IMR-90 (cell line): ENCODE measurements at regions not wholly inside any gene's neighbourhood (a gene's known extent, or its start where the extent isn't known, plus 50 kb on each side); places are given as distances from the start of the nearest gene placed in this dataset.

Experiments
- ATAC-seq: fragments of 200-7000 bp; cut with Tn5 transposase; 2 replicates; pipeline ENCODE4 v1.9.1; 2020; ENCODE audit warnings: low read depth, mild to moderate bottlenecking, moderate library complexity
- BruUV-seq: library from RNA; stranded (reverse); fragments of 400-500 nt; replicated peaks from 2 replicates; lab custom pipeline; 2021; lab: Mats Ljungman, UMichigan
- CTCF ChIA-PET: fragments of 300-600 bp; formaldehyde crosslinking; extraction: SDS; loops from one replicate; lab custom pipeline; 2021; ENCODE audit warnings: antibody characterized with exemption; lab: Yijun Ruan, JAX
- POLR2A ChIA-PET: fragments of 300-600 bp; sonication (Branson Sonifier 250); formaldehyde crosslinking; loops from one replicate; lab custom pipeline; 2022; ENCODE audit warnings: antibody characterized with exemption; ENCODE audit not compliant: unreplicated experiment; lab: Charles Lee
- DNase-seq: peaks from one replicate; pipeline ENCODE4 v3.0.0; 2013
- H2AFZ ChIP-seq: replicated peaks from 2 replicates; pipeline ENCODE3; 2013; ENCODE audit warnings: low read length, mild to moderate bottlenecking; ENCODE audit not compliant: poor library complexity
- H2AK5ac ChIP-seq: 2 replicates; pipeline ENCODE4 v1.6.1; 2013; ENCODE audit warnings: low read depth, low read length, inconsistent platforms
- H2AK9ac ChIP-seq: replicated peaks from 2 replicates; pipeline ENCODE3; 2013; ENCODE audit warnings: mild to moderate bottlenecking, low read depth, low read length, moderate library complexity; ENCODE audit not compliant: poor library complexity
- H2BK120ac ChIP-seq: 2 replicates; pipeline ENCODE4 v1.6.1; 2013; ENCODE audit warnings: low read depth, low read length, inconsistent platforms
- H2BK15ac ChIP-seq: 3 replicates; pipeline ENCODE4 v1.6.1; 2013; ENCODE audit warnings: low read depth, low read length, inconsistent platforms
- H2BK20ac ChIP-seq: 2 replicates; pipeline ENCODE4 v1.6.1; 2013; ENCODE audit warnings: low read depth, mild to moderate bottlenecking, inconsistent platforms, low read length, moderate library complexity
- H2BK5ac ChIP-seq: 2 replicates; pipeline ENCODE4 v1.6.1; 2013; ENCODE audit warnings: mild to moderate bottlenecking, low read depth, low read length, inconsistent platforms; ENCODE audit not compliant: poor library complexity, severe bottlenecking
- H3K14ac ChIP-seq: replicated peaks from 2 replicates; pipeline ENCODE4 v1.6.1; 2013; ENCODE audit warnings: low read depth, low read length, inconsistent platforms
- H3K18ac ChIP-seq: 2 replicates; pipeline ENCODE4 v1.6.1; 2013; ENCODE audit warnings: low read depth, low read length, control low read depth
- H3K23ac ChIP-seq: 2 replicates; pipeline ENCODE4 v1.6.1; 2013; ENCODE audit warnings: low read depth, low read length, inconsistent platforms
- H3K27ac ChIP-seq: 2 replicates; pipeline ENCODE4 v1.5.1; 2013; ENCODE audit warnings: mild to moderate bottlenecking, control low read depth, low read length; ENCODE audit not compliant: insufficient read depth
- H3K27me3 ChIP-seq: 2 replicates; pipeline ENCODE4 v1.6.1; 2013; ENCODE audit warnings: low read length; ENCODE audit not compliant: control insufficient read depth, insufficient read depth
- H3K36me3 ChIP-seq: 2 replicates; pipeline ENCODE4 v1.6.1; 2013; ENCODE audit warnings: low read length, mixed read lengths; ENCODE audit not compliant: control insufficient read depth, insufficient read depth
- H3K4ac ChIP-seq: 2 replicates; pipeline ENCODE4 v1.6.1; 2013; ENCODE audit warnings: low read depth, low read length, inconsistent platforms
- H3K4me1 ChIP-seq: 2 replicates; pipeline ENCODE4 v1.6.1; 2013; ENCODE audit warnings: low read length, mixed read lengths; ENCODE audit not compliant: control insufficient read depth, insufficient read depth
- H3K4me2 ChIP-seq: 2 replicates; pipeline ENCODE4 v1.6.1; 2013; ENCODE audit warnings: low read depth, mild to moderate bottlenecking, control low read depth, low read length, moderate library complexity
- H3K4me3 ChIP-seq: 2 replicates; pipeline ENCODE4 v1.5.1; 2013; ENCODE audit warnings: low read depth, mild to moderate bottlenecking, control low read depth, low read length, moderate library complexity; ENCODE audit not compliant: insufficient read depth
- H3K56ac ChIP-seq: 2 replicates; pipeline ENCODE4 v1.6.1; 2013; ENCODE audit warnings: low read length, inconsistent platforms; ENCODE audit not compliant: insufficient read depth; ENCODE audit errors: extremely low read depth
- H3K79me1 ChIP-seq, 2 experiments: 2 replicates each; pipeline ENCODE4 v1.6.1; 2013; ENCODE audit warnings: low read length in 2 of 2, inconsistent platforms in 1 of 2, low read depth in 1 of 2
- H3K9ac ChIP-seq: 2 replicates; pipeline ENCODE4 v1.6.1; 2013; ENCODE audit warnings: low read depth, low read length, control low read depth
- H3K9me1 ChIP-seq: 2 replicates; pipeline ENCODE4 v1.6.1; 2013; ENCODE audit warnings: low read length, inconsistent platforms; ENCODE audit not compliant: insufficient read depth
- H3K9me3 ChIP-seq: 2 replicates; pipeline ENCODE4 v1.6.1; 2013; ENCODE audit warnings: low read length; ENCODE audit not compliant: control insufficient read depth, insufficient read depth
- H4K20me1 ChIP-seq: 2 replicates; pipeline ENCODE4 v1.6.1; 2013; ENCODE audit warnings: low read length, inconsistent platforms; ENCODE audit not compliant: insufficient read depth
- H4K5ac ChIP-seq: 2 replicates; pipeline ENCODE4 v1.6.1; 2013; ENCODE audit warnings: mild to moderate bottlenecking, low read depth, low read length, control low read depth
- H4K8ac ChIP-seq, 2 experiments: 2 replicates each; pipeline ENCODE4 v1.6.1; 2013; ENCODE audit warnings: low read depth in 2 of 2, low read length in 2 of 2, control low read depth in 1 of 2, inconsistent platforms in 1 of 2
- H4K91ac ChIP-seq: 2 replicates; pipeline ENCODE4 v1.6.1; 2013; ENCODE audit warnings: low read depth, low read length, inconsistent platforms; ENCODE audit not compliant: insufficient read depth
- CEBPB ChIP-seq: IDR thresholded peaks from 2 replicates; pipeline ENCODE4 v1.6.1; 2012; ENCODE audit warnings: low read depth, low read length, improper control_type of control experiment
- CHD1 ChIP-seq: IDR thresholded peaks from 2 replicates; pipeline ENCODE4 v1.6.1; 2012; ENCODE audit warnings: low read depth, low read length, improper control_type of control experiment
- CTCF ChIP-seq: conservative IDR thresholded peaks from 2 replicates; pipeline ENCODE4 v1.5.1; 2012; ENCODE audit warnings: mild to moderate bottlenecking, low read depth, low read length, improper control_type of control experiment
- ELK1 ChIP-seq: fragments of 150-350 bp; IDR thresholded peaks from 2 replicates; pipeline ENCODE4 v1.6.1; 2016; ENCODE audit warnings: low read depth, mild to moderate bottlenecking, low read length, moderate library complexity, borderline replicate concordance
- FOS ChIP-seq: fragments of 150-350 bp; IDR thresholded peaks from 2 replicates; pipeline ENCODE4 v1.6.1; 2016; ENCODE audit warnings: low read depth, low read length
- MAFK ChIP-seq: IDR thresholded peaks from 2 replicates; pipeline ENCODE4 v1.6.1; 2012; ENCODE audit warnings: low read depth, low read length, improper control_type of control experiment
- MAZ ChIP-seq: IDR thresholded peaks from 2 replicates; pipeline ENCODE4 v1.6.1; 2012; ENCODE audit warnings: low read depth, mild to moderate bottlenecking, low read length, improper control_type of control experiment, moderate library complexity, borderline replicate concordance
- MXI1 ChIP-seq: IDR thresholded peaks from 2 replicates; pipeline ENCODE4 v1.6.1; 2012; ENCODE audit warnings: low read depth, mild to moderate bottlenecking, low read length, moderate library complexity, borderline replicate concordance
- NFE2L2 ChIP-seq: fragments of 150-350 bp; IDR thresholded peaks from 2 replicates; pipeline ENCODE4 v1.6.1; 2016; ENCODE audit warnings: low read depth, mild to moderate bottlenecking, low read length
- POLR2A ChIP-seq: IDR thresholded peaks from 2 replicates; pipeline ENCODE4 v1.6.1; 2012; ENCODE audit warnings: mild to moderate bottlenecking, low read depth, low read length
- RAD21 ChIP-seq: IDR thresholded peaks from 2 replicates; pipeline ENCODE4 v1.6.1; 2012; ENCODE audit warnings: low read length, improper control_type of control experiment
- RCOR1 ChIP-seq: IDR thresholded peaks from 2 replicates; pipeline ENCODE4 v1.6.1; 2012; ENCODE audit warnings: mild to moderate bottlenecking, low read length, improper control_type of control experiment; ENCODE audit not compliant: insufficient replicate concordance
- RFX5 ChIP-seq: IDR thresholded peaks from 2 replicates; pipeline ENCODE4 v1.8.0; 2012; ENCODE audit warnings: low read depth, mild to moderate bottlenecking, low read length, moderate library complexity
- SMC3 ChIP-seq: fragments of 150-350 bp; IDR thresholded peaks from 2 replicates; pipeline ENCODE4 v1.6.1; 2016; ENCODE audit warnings: low read depth, mild to moderate bottlenecking, antibody characterized with exemption, low read length, moderate library complexity
- WGBS, 2 experiments: methylation state at CpG; one replicate each; pipeline versions ENCODE4 v1.1.5 to v1.1.7; 2013; ENCODE audit warnings: missing lambda C conversion rate in 2 of 2; ENCODE audit not compliant: insufficient read length in 1 of 2; ENCODE audit errors: extremely low coverage in 2 of 2; 5-methylcytosine and 5-hydroxymethylcytosine counted together
- dilution Hi-C: fragments of 300-500 bp; cut with HindIII; formaldehyde crosslinking; loops from one replicate; pipeline ENCODE4 v1.14.3; 2018; ENCODE audit warnings: low sequenced_read_pairs; ENCODE audit not compliant: unreplicated experiment
- in situ Hi-C: fragments of 300-500 bp; cut with MboI; formaldehyde crosslinking; loops from 3 replicates; pipeline ENCODE4 v1.14.3; 2019; ENCODE audit warnings: low sequenced_read_pairs, inconsistent platforms, mixed read lengths
- intact Hi-C: fragments of 100-400 bp; cut with micrococcal nuclease; formaldehyde crosslinking; loops from 2 replicates; pipeline ENCODE4 v1.10.0; 2022

- TF ChIP-seq FOS = peak; percentile 87
- peak; percentile 88; the same call in 1 of the 2 replicates for TF ChIP-seq CHD1
These were observed 68.5 kb upstream of the RAI14 start (continued) for GRCh38 chr5:34587355-34588241.

- Histone ChIP-seq H2BK15ac (peak overlapping the region; percentile 89; the same call in 2 of the 3 replicates), H4K91ac (peak overlapping the region; percentile 86), H3K9me1 (peaks cover 16% of the 10 kb centered on the region), H3K36me3 (no peaks in the 10 kb centered on the region), H3K4me3 (no peak overlapping the region), H3K4ac (peak overlapping the region; percentile 89), H3K4me1 (peaks cover 23% of the 10 kb centered on the region), H3K18ac (peak overlapping the region; percentile 97), H4K5ac (no peak overlapping the region; the same call in 1 of the 2 replicates), H4K20me1 (no peaks in the 10 kb centered on the region; the same call in 1 of the 2 replicates), H3K79me1 (peaks cover 8 to 19% of the 10 kb centered on the region in 2 experiments; a peak in 2 of 4 replicates), H3K23ac (peak overlapping the region; percentile 39; the same call in 1 of the 2 replicates), H2AK9ac (no peak overlapping the region), H4K8ac (peak overlapping the region; percentile 82 to 94; a peak in 3 of 4 replicates), H2BK5ac (no peak overlapping the region), H2AFZ (peak overlapping the region; percentile 4), H3K4me2 (no peak overlapping the region), H3K9ac (no peak overlapping the region), H2BK20ac (peak overlapping the region; percentile 84), H3K27ac (no peak overlapping the region), H3K9me3 (no peaks in the 10 kb centered on the region), H2BK120ac (peak overlapping the region; percentile 98), H3K27me3 (no peaks in the 10 kb centered on the region), H3K14ac (peak overlapping the region; percentile 85), H3K56ac (no peak overlapping the region; the same call in 1 of the 2 replicates), H2AK5ac (peak overlapping the region; percentile 79)
- POLR2A ChIA-PET = no interaction called here
- intact Hi-C loops (no loop called here), in situ Hi-C loops (no loop called here), dilution Hi-C loops (no loop called here)
- WGBS, 2 experiments = no CpG with 5 or more reads among the region's 2 CpGs
- DNase-seq = no peak
- ATAC-seq = no peak
- CTCF ChIA-PET = no interaction called here
- BruUV-seq = no TSS peak
- TF ChIP-seq CTCF = no peak
- no peak for TF ChIP-seq NFE2L2
- TF ChIP-seq MXI1 = no peak
- no peak for TF ChIP-seq CEBPB
- no peak for TF ChIP-seq ELK1
- no peak for TF ChIP-seq RFX5
- TF ChIP-seq FOS = no peak
- TF ChIP-seq RCOR1 = no peak
- TF ChIP-seq MAZ = no peak
- no peak for TF ChIP-seq CHD1
- TF ChIP-seq MAFK = no peak
- TF ChIP-seq POLR2A = no peak
- no peak for TF ChIP-seq RAD21
- TF ChIP-seq SMC3 = no peak
These were observed 66.3 kb upstream of the RAI14 start for GRCh38 chr5:34589832-34590231.
